NT2/D1 (cell line): ENCODE measurements at regions not wholly inside any gene's neighbourhood (a gene's known extent, or its start where the extent isn't known, plus 50 kb on each side); places are given as distances from the start of the nearest gene placed in this dataset.

Source experiments
- SUZ12 ChIP-seq: IDR thresholded peaks from 2 replicates; pipeline ENCODE4 v1.6.1; 2011; ENCODE audit not compliant: insufficient read length, insufficient read depth; ENCODE audit errors: extremely low read depth
- YY1 ChIP-seq: IDR thresholded peaks from 2 replicates; pipeline ENCODE4 v1.6.1; 2011; ENCODE audit not compliant: insufficient read length, insufficient read depth
- ZNF274 ChIP-seq: IDR thresholded peaks from 2 replicates; pipeline ENCODE4 v1.6.1; 2011; ENCODE audit warnings: mild to moderate bottlenecking, low read depth, low read length

GRCh38 chr7:138369797-138370196, 90.3 kb upstream of the TRIM24 start:
- TF ChIP-seq ZNF274 (no peak), YY1 (no peak), SUZ12 (no peak)
